Rectal smooth muscle tissue (tissue), 1 donor: ENCODE measurements at regions not wholly inside any gene's neighbourhood (a gene's known extent, or its start where the extent isn't known, plus 50 kb on each side); places are given as distances from the start of the nearest gene placed in this dataset.
"Not testable (repeated sequence)": the region's sequence is repeated elsewhere in the genome, so short reads cannot be mapped to it uniquely, and the experiment has no call there.

ENCODE experiments used
- H3K27ac ChIP-seq: one replicate; pipeline ENCODE4 v1.7.0; 2013; ENCODE audit warnings: low read depth, low read length, inconsistent platforms
- H3K27me3 ChIP-seq: one replicate; pipeline ENCODE4 v1.7.0; 2013; ENCODE audit warnings: low read length; ENCODE audit not compliant: control insufficient read depth, insufficient read depth
- H3K36me3 ChIP-seq: one replicate; pipeline ENCODE4 v1.7.0; 2013; ENCODE audit warnings: low read length; ENCODE audit not compliant: control insufficient read depth, insufficient read depth
- H3K4me1 ChIP-seq: one replicate; pipeline ENCODE4 v1.7.0; 2013; ENCODE audit warnings: low read length; ENCODE audit not compliant: control insufficient read depth, insufficient read depth
- H3K4me3 ChIP-seq: one replicate; pipeline ENCODE4 v1.7.0; 2013; ENCODE audit warnings: low read length
- H3K9ac ChIP-seq: one replicate; pipeline ENCODE4 v1.7.0; 2013; ENCODE audit warnings: low read length

DNA sequence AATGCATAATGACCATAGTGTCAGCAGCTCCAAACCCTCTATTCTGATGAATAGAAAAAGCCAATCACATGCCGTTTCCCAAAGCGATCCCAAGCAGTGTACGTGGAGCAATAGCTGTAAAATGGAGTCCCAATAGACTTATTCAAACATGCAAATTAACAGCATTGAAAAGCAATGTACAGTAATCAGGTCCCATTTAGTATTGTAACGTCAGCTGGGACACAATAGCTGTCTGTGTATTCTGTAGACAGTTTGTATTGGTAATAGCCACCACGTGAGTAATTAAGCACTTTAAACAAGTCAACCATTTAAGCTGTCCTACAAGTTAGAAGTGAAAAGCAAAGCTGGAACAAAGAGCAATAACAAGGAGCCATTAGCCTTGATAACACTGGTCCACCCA lies 698.2 kb downstream of the PCDH17 start:
- Histone ChIP-seq H3K4me1 (no peaks in the 10 kb centered on the region), H3K4me3 (no peak overlapping the region), H3K36me3 (no peaks in the 10 kb centered on the region), H3K9ac (no peak overlapping the region), H3K27me3 (no peaks in the 10 kb centered on the region), H3K27ac (no peak overlapping the region)

DNA sequence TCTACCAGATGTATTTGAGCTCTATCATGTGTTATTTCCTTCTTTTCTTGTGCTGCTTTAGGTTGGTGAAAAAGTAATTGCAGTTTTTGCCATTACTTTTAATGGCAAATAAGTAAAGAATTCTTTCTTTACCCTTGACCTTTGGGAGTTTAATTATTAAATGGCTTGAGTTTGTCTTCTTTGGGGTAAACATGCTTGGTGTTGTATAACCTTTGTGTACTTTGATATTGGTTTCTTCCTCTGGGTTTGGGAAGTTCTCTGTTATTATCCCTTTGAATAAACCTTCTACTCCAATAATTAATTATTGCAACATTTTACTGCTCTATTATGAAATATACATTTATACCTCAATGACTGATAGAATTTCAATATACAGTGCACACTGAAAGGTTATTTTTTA lies 709.4 kb downstream of the PCDH17 start:
- Histone ChIP-seq H3K4me3 (no peak overlapping the region), H3K27me3 (no peaks in the 10 kb centered on the region), H3K27ac (no peak overlapping the region), H3K36me3 (no peaks in the 10 kb centered on the region), H3K4me1 (no peaks in the 10 kb centered on the region), H3K9ac (no peak overlapping the region)

DNA sequence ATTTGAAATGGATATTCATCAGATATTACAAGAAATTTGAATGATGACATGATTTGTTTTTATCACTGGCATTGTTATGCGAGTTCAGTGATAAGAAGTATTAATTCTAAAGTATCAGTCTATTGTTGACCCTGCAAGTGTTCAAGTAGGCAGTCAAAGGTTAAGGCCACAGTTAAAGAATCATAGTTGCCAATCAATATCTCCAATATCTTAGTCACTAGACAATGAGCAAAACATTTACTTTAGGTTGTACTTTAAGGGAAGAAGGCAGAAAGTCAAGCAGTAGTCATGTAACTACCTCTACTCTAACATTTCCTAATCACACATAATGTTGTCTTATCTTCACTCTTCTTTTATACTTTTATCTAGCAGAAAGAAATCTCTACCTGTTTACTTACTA lies 709.8 kb downstream of the PCDH17 start:
- Histone ChIP-seq H3K27me3 (no peaks in the 10 kb centered on the region), H3K9ac (no peak overlapping the region), H3K27ac (no peak overlapping the region), H3K4me1 (no peaks in the 10 kb centered on the region), H3K36me3 (no peaks in the 10 kb centered on the region), H3K4me3 (no peak overlapping the region)

DNA sequence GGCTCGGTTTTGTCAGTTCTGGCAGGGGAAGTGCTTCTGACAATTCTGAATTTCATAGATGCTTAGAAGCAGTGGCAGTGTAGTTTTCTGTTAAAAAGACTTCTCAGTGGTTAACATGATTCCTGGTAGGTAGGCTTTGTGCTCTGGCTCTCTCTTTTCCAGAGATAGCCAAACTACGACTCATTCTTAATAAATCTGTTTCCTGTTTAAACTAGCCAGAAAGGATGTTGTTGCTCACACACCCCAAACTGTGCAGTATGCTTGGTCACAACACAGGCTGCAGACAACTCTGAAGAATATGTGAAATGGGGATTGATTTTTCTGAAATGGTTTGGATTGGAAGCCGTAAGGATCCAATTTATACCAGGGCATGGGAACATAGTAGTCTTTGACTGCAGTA lies 711.5 kb downstream of the PCDH17 start:
- Histone ChIP-seq H3K4me1 (no peaks in the 10 kb centered on the region), H3K36me3 (no peaks in the 10 kb centered on the region), H3K27me3 (no peaks in the 10 kb centered on the region), H3K4me3 (no peak overlapping the region), H3K9ac (no peak overlapping the region), H3K27ac (no peak overlapping the region)

DNA sequence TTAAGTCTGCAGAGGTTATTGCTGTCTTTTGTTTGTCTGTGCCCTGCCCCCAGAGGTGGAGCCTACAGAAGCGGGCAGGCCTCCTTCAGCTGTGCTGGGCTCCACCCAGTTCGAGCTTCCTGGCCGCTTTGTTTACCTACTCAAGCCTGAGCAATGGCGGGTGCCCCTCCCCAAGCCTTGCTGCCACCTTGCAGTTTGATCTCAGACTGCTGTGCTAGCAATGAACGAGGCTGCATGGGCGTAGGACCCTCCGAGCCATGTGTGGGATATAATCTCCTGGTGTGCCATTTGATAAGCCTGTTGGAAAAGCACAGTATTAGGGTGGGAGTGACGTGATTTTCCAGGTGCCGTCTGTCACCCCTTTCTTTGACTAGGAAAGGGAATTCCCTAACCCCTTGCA lies 720.6 kb downstream of the PCDH17 start:
- not testable (repeated sequence) for H3K4me3 ChIP-seq, H3K4me1 ChIP-seq, H3K9ac ChIP-seq, H3K27ac ChIP-seq, H3K27me3 ChIP-seq, H3K36me3 ChIP-seq

DNA sequence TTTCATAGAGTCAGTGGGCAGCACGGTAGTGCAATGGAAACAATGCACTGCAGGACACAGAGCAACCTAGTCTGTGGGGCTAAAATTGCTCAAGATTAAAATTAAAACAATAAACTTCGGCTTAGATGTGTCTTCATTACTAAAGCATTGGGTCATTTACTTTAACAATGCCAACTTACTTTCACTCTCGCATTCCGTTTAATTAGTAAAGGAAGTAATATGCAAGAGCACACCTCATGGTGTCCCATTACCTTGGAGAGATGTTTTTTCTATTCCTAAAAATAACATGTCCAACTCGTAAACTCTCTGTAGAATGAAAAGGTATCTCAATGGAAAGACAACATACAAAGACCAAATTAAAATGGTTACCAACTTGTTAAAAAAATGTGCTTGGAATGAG lies 738.4 kb downstream of the PCDH17 start:
- no peaks in the 10 kb centered on the region for H3K4me1 ChIP-seq
- H3K27ac ChIP-seq = no peak overlapping the region
- H3K4me3 ChIP-seq = no peak overlapping the region
- no peaks in the 10 kb centered on the region for H3K27me3 ChIP-seq
- H3K36me3 ChIP-seq = no peaks in the 10 kb centered on the region
- no peak overlapping the region for H3K9ac ChIP-seq

DNA sequence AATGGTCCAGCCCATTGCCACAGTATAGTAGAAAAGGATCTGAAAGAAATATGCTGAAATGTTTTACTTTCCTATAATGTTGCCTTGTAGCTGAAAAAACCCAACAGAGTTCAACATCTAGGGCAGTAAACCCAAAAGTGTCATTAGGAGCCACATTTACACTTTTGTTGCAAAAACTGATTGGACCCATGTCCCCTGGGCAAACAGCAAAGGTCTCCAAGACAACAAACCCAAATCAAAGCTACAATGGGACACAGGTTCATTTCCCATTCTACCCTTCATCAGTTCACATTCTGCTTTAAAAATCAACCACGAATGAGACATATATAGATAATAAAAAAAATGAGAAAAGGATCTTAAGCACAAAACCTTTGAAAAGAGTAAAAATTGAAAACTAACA lies 744.8 kb downstream of the PCDH17 start:
- H3K9ac ChIP-seq = no peak overlapping the region
- H3K27me3 ChIP-seq = no peaks in the 10 kb centered on the region
- no peaks in the 10 kb centered on the region for H3K4me1 ChIP-seq
- H3K36me3 ChIP-seq = no peaks in the 10 kb centered on the region
- H3K27ac ChIP-seq = no peak overlapping the region
- H3K4me3 ChIP-seq = no peak overlapping the region

DNA sequence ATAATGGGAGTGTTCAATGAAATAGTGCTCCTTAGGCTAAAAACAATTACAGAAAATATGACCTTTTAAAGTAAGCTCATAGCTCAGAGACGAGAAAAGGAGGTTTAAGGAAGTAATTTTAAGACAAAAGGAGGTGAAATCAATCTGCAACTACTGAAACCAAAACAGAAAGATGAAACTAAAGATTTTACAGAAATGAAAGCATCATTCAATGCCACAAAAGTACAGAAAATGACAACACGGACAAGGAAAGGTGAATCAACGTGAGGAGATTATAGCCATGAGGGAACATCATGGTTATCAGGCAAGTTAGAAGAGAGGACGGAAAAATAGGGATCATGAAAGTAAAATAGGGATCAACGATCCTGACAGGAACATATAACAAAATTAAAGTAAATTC lies 745.2 kb downstream of the PCDH17 start:
- Histone ChIP-seq H3K9ac (no peak overlapping the region), H3K27ac (no peak overlapping the region), H3K4me3 (no peak overlapping the region), H3K4me1 (no peaks in the 10 kb centered on the region), H3K27me3 (no peaks in the 10 kb centered on the region), H3K36me3 (no peaks in the 10 kb centered on the region)

DNA sequence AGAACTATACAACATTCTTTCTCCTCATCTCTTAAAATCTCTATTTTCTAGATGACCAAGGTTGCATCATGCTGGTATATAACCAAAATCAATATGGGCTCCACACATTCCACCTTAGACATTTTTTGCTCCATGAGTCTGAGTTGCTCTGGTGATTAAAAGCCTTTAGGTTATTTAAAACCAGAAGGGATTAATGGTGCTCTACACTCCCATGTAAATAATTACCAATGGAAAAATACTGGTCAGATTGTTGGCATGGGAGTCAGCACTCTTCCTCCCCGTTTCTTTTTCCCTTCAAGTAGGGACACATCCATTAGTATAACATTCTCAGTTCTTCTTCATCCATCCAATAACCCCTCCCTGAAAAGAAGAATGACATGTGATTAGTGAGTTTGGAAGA lies 747.7 kb downstream of the PCDH17 start:
- Histone ChIP-seq H3K9ac (no peak overlapping the region), H3K4me1 (no peaks in the 10 kb centered on the region), H3K27me3 (no peaks in the 10 kb centered on the region), H3K4me3 (no peak overlapping the region), H3K36me3 (no peaks in the 10 kb centered on the region), H3K27ac (no peak overlapping the region)

DNA sequence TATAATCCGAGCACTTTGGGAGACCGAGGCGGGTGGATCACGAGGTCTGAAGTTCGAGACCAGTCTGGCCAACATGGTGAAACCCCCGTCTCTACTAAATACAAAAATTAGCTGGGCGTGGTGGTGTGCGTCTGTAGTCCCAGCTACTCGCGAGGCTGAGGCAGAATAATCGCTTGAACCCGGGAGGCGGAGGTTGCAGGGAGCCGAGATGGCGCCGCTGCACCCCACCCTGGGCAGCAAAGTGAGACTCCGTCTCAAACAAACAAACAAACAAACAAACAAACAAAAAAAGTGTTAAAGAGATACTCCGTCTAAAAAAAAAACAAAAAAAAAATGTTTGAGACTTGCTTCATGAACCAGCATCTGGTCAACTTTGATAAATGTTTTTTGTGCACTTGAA lies 753.8 kb downstream of the PCDH17 start:
- H3K4me1 ChIP-seq, H3K9ac ChIP-seq: not testable (repeated sequence)

DNA sequence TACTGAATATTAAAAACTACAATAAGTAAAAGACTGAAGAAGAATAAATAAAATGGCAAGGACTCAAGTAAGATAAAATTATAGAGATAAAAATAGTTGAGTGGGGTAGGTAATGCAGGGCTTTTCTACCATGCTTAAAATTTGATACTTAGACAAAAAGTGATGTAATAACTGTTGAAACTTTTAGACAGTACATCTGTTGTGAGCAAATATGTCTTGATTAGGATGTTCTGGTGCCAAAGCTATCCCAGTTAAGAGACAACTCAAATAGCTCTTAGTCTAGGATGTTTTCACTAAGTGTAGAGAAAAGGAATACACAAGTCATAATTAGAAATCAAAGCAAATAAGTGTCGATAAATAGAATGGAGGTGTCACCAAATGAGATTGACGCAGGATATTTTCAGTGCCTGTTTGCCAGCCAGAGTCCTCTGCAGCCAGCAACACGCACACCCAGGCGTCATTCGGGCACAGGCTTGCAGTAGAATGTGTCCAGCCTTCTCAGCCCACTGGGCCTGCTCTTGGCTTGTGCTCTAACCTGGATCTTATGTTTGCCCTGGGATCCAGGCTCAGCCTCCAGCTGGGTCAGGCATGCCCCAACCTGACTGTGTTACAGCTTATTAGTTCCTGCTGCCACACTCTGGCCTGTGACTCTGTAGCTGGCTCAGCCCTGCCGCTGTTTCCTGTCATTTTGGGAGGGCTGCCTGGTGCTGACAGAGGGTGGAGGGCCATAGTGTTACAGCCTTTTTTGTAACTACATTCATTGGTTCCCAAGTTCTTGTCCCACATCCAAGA lies 766.2 kb downstream of the PCDH17 start:
- no peaks in the 10 kb centered on the region for H3K4me1 ChIP-seq
- no peak overlapping the region for H3K4me3 ChIP-seq

More for the DNA sequence above, 753.8 kb downstream of the PCDH17 start:
- H3K27me3 ChIP-seq, H3K27ac ChIP-seq, H3K4me3 ChIP-seq, H3K36me3 ChIP-seq: not testable (repeated sequence)

DNA sequence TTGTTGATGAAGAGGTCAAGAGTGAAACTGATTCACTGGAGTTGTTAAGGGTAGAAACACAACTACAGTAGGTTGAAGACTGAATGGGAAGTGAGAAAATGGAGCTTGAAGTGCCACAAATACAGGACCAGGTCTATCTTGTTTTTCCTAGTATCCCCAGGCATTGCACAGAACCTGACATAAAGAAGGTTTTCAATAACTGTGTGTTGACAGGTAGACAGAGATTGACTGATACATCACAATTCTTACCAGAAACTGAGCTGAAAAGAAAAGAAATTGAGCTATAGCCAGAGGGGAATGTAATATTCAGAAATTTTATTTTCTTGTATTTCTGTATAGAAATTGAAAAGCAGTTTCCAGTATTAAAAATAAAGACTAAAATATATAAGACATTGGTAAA lies 767.7 kb downstream of the PCDH17 start:
- H3K27me3 ChIP-seq = no peaks in the 10 kb centered on the region
- no peak overlapping the region for H3K9ac ChIP-seq
- H3K4me3 ChIP-seq = no peak overlapping the region
- H3K4me1 ChIP-seq = no peaks in the 10 kb centered on the region
- no peaks in the 10 kb centered on the region for H3K36me3 ChIP-seq
- H3K27ac ChIP-seq = no peak overlapping the region

More for the DNA sequence above, 766.2 kb downstream of the PCDH17 start:
- no peak overlapping the region for H3K9ac ChIP-seq
- no peaks in the 10 kb centered on the region for H3K36me3 ChIP-seq
- no peaks in the 10 kb centered on the region for H3K27me3 ChIP-seq
- no peak overlapping the region for H3K27ac ChIP-seq

DNA sequence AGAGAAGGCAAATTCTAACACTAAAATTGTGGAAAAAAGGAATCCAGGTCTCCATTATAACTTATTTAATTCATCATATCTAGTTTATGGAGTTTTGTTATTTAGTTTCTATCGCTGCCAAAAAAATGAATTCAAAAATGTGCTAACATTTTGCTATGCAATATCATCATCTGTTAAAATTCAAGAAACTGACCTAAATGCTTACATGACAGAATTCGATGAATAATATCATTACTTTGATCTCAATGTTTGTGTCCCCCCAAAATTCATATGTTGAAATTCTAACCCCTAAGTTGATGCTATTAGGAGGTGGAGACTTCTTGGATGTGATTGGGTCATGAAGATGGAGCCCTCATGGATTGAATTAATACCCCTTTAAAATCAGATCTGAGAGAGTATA lies 775.0 kb downstream of the PCDH17 start:
- H3K36me3 ChIP-seq = no peaks in the 10 kb centered on the region
- H3K4me1 ChIP-seq = no peaks in the 10 kb centered on the region
- H3K27me3 ChIP-seq = no peaks in the 10 kb centered on the region
- no peak overlapping the region for H3K27ac ChIP-seq
- no peak overlapping the region for H3K9ac ChIP-seq
- no peak overlapping the region for H3K4me3 ChIP-seq
